ENCODE measurements at regions not wholly inside any gene's neighbourhood (a gene's known extent, or its start where the extent isn't known, plus 50 kb on each side); places are given as distances from the start of the nearest gene placed in this dataset.

DNA sequence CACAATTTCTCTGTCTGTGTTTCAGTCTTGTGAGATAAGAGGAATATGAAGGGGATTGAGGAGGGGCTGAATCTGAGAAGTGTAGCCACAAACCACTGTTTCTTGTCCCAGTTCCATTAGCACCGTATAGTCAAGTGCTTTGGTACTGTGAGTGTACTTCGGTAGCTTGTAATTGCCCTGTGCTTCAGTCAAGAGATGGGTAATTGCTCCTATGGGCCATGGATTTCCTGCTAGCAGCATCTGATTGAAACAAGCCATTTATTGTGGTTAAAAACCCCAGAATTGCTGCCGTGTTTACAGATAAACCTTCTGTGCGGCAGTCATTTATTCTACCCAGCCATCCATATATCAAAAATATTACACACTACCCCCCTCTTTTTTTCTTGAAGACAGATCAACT, 98.6 kb downstream of the MAT2B start:
- intact Hi-C loops (cut with micrococcal nuclease): no loop called here
- ChIA-PET CTCF (no interaction called here), POLR2A (no interaction called here)
- no peaks in the 10 kb centered on the region for H3K4me1 Mint-ChIP-seq
- H3K36me3 Mint-ChIP-seq: no peaks in the 10 kb centered on the region
- Histone ChIP-seq H3K27me3 (ENCODE audit: control insufficient read depth in 2 of 2, insufficient read depth in 2 of 2, low read length in 2 of 2) (peaks cover 0 to 3% of the 10 kb centered on the region in 2 donors), H3K27ac (ENCODE audit: low read depth, low read length) (no peak overlapping the region), H3K4me1 (ENCODE audit: control insufficient read depth in 2 of 2, insufficient read depth in 2 of 2, low read length in 2 of 2) (no peaks in the 10 kb centered on the region), H3K4me3 (ENCODE audit: low read length) (no peak overlapping the region), H3K36me3 (ENCODE audit: control insufficient read depth in 2 of 3, insufficient read depth in 3 of 3, low read length in 3 of 3) (no peaks in the 10 kb centered on the region), H3K9me3 (ENCODE audit: control insufficient read depth in 2 of 3, low read length in 3 of 3) (no peaks in the 10 kb centered on the region)
- H3K4me3 Mint-ChIP-seq: no peak overlapping the region
- peaks cover 2 to 24% (median 17%) of the 10 kb centered on the region in 5 donors for H3K27me3 Mint-ChIP-seq
- peaks cover 0 to 4% (median 0%) of the 10 kb centered on the region in 11 donors for H3K9me3 Mint-ChIP-seq
- H3K27ac Mint-ChIP-seq: no peak overlapping the region
- DNase-seq (no peak), ATAC-seq (no peak)

DNA sequence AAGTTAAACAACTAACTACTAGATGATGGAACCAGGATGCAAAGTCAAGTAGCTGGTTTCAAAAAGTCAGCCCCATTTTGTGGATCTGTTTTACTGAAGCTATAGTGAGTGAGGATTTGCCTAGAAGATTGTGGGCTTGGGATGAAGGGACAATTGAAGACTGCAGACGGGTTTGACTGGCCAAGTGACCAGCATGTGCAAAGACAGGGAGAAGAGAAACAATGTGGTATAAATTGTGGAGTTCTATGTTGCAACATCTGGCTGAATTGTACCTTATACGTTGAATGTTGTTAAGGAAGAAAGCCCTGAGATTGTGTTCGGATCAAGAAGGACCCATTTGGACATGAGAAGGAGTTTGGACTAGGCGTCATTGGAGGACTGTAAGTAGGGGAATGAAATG, 101.8 kb downstream of the MAT2B start:
- no peak overlapping the region for H3K4me3 ChIP-seq (ENCODE audit: low read length)
- ATAC-seq (no peak), DNase-seq (no peak)
- Mint-ChIP-seq H3K27ac (no peak overlapping the region), H3K4me3 (no peak overlapping the region), H3K4me1 (no peaks in the 10 kb centered on the region), H3K36me3 (no peaks in the 10 kb centered on the region), H3K9me3 (peaks cover 0 to 2% (median 0%) of the 10 kb centered on the region in 11 donors), H3K27me3 (peaks cover 0 to 16% (median 12%) of the 10 kb centered on the region in 5 donors)
- intact Hi-C loops (cut with micrococcal nuclease): no loop called here
- ChIA-PET POLR2A (no interaction called here), CTCF (no interaction called here)
- no peaks in the 10 kb centered on the region for H3K27me3 ChIP-seq (ENCODE audit: control insufficient read depth in 2 of 2, insufficient read depth in 2 of 2, low read length in 2 of 2)
- H3K27ac ChIP-seq (ENCODE audit: low read depth, low read length): no peak overlapping the region
- no peaks in the 10 kb centered on the region for H3K4me1 ChIP-seq (ENCODE audit: control insufficient read depth in 2 of 2, insufficient read depth in 2 of 2, low read length in 2 of 2)
- H3K9me3 ChIP-seq (ENCODE audit: control insufficient read depth in 2 of 3, low read length in 3 of 3): no peaks in the 10 kb centered on the region
- no peaks in the 10 kb centered on the region for H3K36me3 ChIP-seq (ENCODE audit: control insufficient read depth in 2 of 3, insufficient read depth in 3 of 3, low read length in 3 of 3)

DNA sequence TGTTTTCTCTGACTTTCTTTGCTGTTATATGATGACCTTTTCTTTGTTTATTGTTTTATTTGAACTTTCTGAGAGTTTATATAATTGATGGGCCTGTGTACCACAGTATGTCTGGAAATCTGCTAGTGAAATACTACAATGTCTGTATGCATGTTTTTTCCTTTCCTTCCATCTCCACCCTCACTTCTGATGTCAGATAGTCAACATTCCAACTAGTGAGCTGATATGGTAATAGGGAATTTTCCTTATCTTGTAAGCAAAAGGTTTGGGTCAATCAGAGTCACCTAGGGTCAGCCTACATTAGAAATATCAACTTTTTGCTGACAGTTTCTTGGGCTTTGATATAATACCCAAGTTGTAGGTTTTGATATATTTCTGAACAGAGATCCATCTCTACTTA, 103.2 kb downstream of the MAT2B start:
- H3K4me1 Mint-ChIP-seq: no peaks in the 10 kb centered on the region
- no peak for DNase-seq
- H3K4me3 Mint-ChIP-seq: no peak overlapping the region
- Histone ChIP-seq H3K4me3 (ENCODE audit: low read length) (no peak overlapping the region), H3K27me3 (ENCODE audit: control insufficient read depth in 2 of 2, insufficient read depth in 2 of 2, low read length in 2 of 2) (no peaks in the 10 kb centered on the region), H3K36me3 (ENCODE audit: control insufficient read depth in 2 of 3, insufficient read depth in 3 of 3, low read length in 3 of 3) (no peaks in the 10 kb centered on the region), H3K4me1 (ENCODE audit: control insufficient read depth in 2 of 2, insufficient read depth in 2 of 2, low read length in 2 of 2) (no peaks in the 10 kb centered on the region), H3K27ac (ENCODE audit: low read depth, low read length) (no peak overlapping the region), H3K9me3 (ENCODE audit: control insufficient read depth in 2 of 3, low read length in 3 of 3) (no peaks in the 10 kb centered on the region)
- POLR2A ChIA-PET: no interaction called here
- intact Hi-C loops (cut with micrococcal nuclease): no loop called here
- H3K9me3 Mint-ChIP-seq: peaks cover 0 to 2% (median 0%) of the 10 kb centered on the region in 11 donors
- no peak overlapping the region for H3K27ac Mint-ChIP-seq
- peaks cover 0 to 19% (median 13%) of the 10 kb centered on the region in 5 donors for H3K27me3 Mint-ChIP-seq
- CTCF ChIA-PET: interaction anchor here (0.6 kb wide), 1 partner anchor 267 kb away, joined by 3 read pairs; no protein-coding TSS in a partner anchor
- H3K36me3 Mint-ChIP-seq: no peaks in the 10 kb centered on the region
- no peak for ATAC-seq

DNA sequence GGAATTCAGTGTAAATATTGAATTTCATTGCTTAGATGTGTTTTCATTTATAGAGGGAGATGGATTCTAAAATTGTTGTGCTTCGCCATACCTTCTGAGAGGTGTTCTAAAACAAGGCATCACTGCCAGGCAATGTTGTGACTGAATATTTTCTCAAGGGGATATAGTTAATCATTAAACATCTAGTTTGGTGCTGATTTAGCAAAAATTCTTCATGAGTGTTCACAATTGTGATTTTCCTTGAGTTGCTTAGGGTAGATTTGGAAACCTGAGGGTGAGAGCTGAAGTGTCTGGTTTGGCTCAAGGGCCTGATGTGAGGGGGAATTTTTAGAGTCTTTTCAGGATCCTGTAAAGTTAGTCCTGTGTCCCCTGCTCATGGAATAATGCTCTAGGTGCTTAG, 104.5 kb downstream of the MAT2B start:
- Histone ChIP-seq H3K4me3 (ENCODE audit: low read length) (no peak overlapping the region), H3K36me3 (ENCODE audit: control insufficient read depth in 2 of 3, insufficient read depth in 3 of 3, low read length in 3 of 3) (no peaks in the 10 kb centered on the region), H3K27me3 (ENCODE audit: control insufficient read depth in 2 of 2, insufficient read depth in 2 of 2, low read length in 2 of 2) (no peaks in the 10 kb centered on the region), H3K27ac (ENCODE audit: low read depth, low read length) (no peak overlapping the region), H3K4me1 (ENCODE audit: control insufficient read depth in 2 of 2, insufficient read depth in 2 of 2, low read length in 2 of 2) (no peaks in the 10 kb centered on the region), H3K9me3 (ENCODE audit: control insufficient read depth in 2 of 3, low read length in 3 of 3) (no peaks in the 10 kb centered on the region)
- no peak overlapping the region for H3K4me3 Mint-ChIP-seq
- H3K27ac Mint-ChIP-seq: no peak overlapping the region
- DNase-seq (no peak), ATAC-seq (no peak)
- ChIA-PET POLR2A (no interaction called here), CTCF (no interaction called here)
- no peaks in the 10 kb centered on the region for H3K36me3 Mint-ChIP-seq
- H3K4me1 Mint-ChIP-seq: no peaks in the 10 kb centered on the region
- H3K27me3 Mint-ChIP-seq: peaks cover 0 to 20% (median 16%) of the 10 kb centered on the region in 5 donors
- peaks cover 0 to 2% (median 0%) of the 10 kb centered on the region in 11 donors for H3K9me3 Mint-ChIP-seq
- intact Hi-C loops (cut with micrococcal nuclease): no loop called here

DNA sequence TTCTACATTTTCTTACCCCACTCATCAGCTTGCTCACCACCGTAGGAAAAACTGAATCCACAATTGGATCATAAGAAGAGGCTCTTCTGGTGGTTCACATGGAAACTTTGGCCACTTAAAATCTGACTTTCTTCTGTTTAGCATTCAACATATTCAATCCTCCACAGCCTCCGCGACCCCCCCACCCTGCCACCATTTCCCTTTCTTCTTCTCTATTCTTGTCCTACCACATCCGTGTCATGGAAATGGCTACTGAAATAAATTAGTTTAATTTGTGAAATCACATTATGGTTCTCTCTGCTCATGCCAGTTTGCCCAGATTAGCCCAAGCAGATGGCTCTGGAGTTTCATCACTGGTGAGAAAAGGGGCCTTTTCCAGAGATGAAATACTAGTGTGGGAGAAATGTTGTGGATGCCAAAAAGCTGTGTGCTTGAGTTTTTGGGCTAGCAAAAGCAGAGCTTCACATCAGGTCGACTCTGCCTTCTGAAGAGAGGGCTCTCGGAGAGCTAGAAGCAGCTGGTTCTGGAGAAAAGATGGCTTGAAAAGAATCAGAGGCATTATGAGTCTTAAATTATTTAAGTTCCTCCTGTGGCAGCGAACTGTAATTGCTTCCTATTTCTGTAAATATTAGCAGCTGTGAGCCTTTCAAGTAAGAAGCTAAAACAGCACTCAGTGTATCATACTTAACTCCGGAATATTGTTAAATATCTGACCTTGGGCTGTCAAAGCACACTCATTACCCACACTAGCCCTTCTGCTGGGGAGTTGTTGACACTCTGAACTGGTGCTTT, 107.1 kb downstream of the MAT2B start:
- no peaks in the 10 kb centered on the region for H3K36me3 Mint-ChIP-seq
- no peak overlapping the region for H3K4me3 Mint-ChIP-seq
- Histone ChIP-seq H3K9me3 (ENCODE audit: control insufficient read depth in 2 of 3, low read length in 3 of 3) (no peaks in the 10 kb centered on the region), H3K36me3 (ENCODE audit: control insufficient read depth in 2 of 3, insufficient read depth in 3 of 3, low read length in 3 of 3) (no peaks in the 10 kb centered on the region), H3K4me1 (ENCODE audit: control insufficient read depth in 2 of 2, insufficient read depth in 2 of 2, low read length in 2 of 2) (no peaks in the 10 kb centered on the region), H3K4me3 (ENCODE audit: low read length) (no peak overlapping the region), H3K27me3 (ENCODE audit: control insufficient read depth in 2 of 2, insufficient read depth in 2 of 2, low read length in 2 of 2) (no peaks in the 10 kb centered on the region), H3K27ac (ENCODE audit: low read depth, low read length) (no peak overlapping the region)
- peaks cover 0 to 2% (median 0%) of the 10 kb centered on the region in 11 donors for H3K9me3 Mint-ChIP-seq
- no peak overlapping the region for H3K27ac Mint-ChIP-seq
- intact Hi-C loops (cut with micrococcal nuclease): no loop called here
- ChIA-PET POLR2A (no interaction called here), CTCF (no interaction called here)
- peaks cover 0 to 28% (median 9%) of the 10 kb centered on the region in 5 donors for H3K27me3 Mint-ChIP-seq
- no peak for ATAC-seq
- DNase-seq: no peak
- no peaks in the 10 kb centered on the region for H3K4me1 Mint-ChIP-seq

DNA sequence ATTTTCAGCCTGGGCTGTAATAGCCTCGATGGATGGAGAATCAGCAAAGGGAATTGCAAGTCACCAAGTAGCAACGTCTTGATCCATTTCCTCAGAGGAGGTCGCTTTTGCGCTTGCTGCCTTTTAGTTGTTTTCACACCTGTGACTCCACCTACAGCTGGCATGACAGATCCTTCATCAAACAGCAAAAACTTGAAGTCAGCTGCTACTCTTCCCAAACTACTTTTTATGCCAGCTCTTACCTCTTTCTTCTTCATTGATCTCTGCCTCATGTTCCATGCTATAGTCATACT, 107.7 kb downstream of the MAT2B start:
- DNase-seq (no peak), ATAC-seq (no peak)
- Histone ChIP-seq H3K4me3 (ENCODE audit: low read length) (no peak overlapping the region), H3K4me1 (ENCODE audit: control insufficient read depth in 2 of 2, insufficient read depth in 2 of 2, low read length in 2 of 2) (no peaks in the 10 kb centered on the region), H3K36me3 (ENCODE audit: control insufficient read depth in 2 of 3, insufficient read depth in 3 of 3, low read length in 3 of 3) (no peaks in the 10 kb centered on the region), H3K9me3 (ENCODE audit: control insufficient read depth in 2 of 3, low read length in 3 of 3) (no peaks in the 10 kb centered on the region), H3K27ac (ENCODE audit: low read depth, low read length) (no peak overlapping the region), H3K27me3 (ENCODE audit: control insufficient read depth in 2 of 2, insufficient read depth in 2 of 2, low read length in 2 of 2) (no peaks in the 10 kb centered on the region)
- ChIA-PET CTCF (interaction anchor here (0.6 kb wide), 1 partner anchor 135 kb away, joined by 3 read pairs; no protein-coding TSS in a partner anchor), POLR2A (no interaction called here)
- peaks cover 0 to 28% (median 9%) of the 10 kb centered on the region in 5 donors for H3K27me3 Mint-ChIP-seq
- no peak overlapping the region for H3K4me3 Mint-ChIP-seq
- H3K36me3 Mint-ChIP-seq: no peaks in the 10 kb centered on the region
- no peak overlapping the region for H3K27ac Mint-ChIP-seq
- H3K9me3 Mint-ChIP-seq: peaks cover 0 to 2% (median 0%) of the 10 kb centered on the region in 11 donors
- intact Hi-C loops (cut with micrococcal nuclease): no loop called here
- H3K4me1 Mint-ChIP-seq: no peaks in the 10 kb centered on the region

DNA sequence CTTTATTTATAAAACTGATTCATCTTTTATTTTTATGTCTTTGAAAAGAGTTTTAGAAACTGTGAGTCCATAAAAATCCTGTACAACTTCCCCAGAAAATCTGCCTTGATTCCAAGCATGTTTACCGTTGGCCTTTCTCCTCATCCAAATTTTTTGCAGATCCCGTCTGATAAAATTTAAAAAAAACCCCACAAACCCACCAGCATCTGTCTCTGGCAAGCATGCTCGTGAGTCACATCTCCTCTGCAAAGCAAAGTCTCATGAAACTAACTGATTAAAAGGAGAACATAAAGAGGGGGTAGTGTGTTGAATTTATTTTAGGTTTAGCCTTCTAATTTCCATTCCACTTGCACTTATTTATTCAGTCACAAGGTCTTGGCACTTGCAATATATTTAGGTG, 109.4 kb downstream of the MAT2B start:
- no peak for DNase-seq
- no peaks in the 10 kb centered on the region for H3K36me3 Mint-ChIP-seq
- H3K4me1 Mint-ChIP-seq: no peaks in the 10 kb centered on the region
- Histone ChIP-seq H3K36me3 (ENCODE audit: control insufficient read depth in 2 of 3, insufficient read depth in 3 of 3, low read length in 3 of 3) (no peaks in the 10 kb centered on the region), H3K27me3 (ENCODE audit: control insufficient read depth in 2 of 2, insufficient read depth in 2 of 2, low read length in 2 of 2) (no peaks in the 10 kb centered on the region), H3K27ac (ENCODE audit: low read depth, low read length) (no peak overlapping the region), H3K4me1 (ENCODE audit: control insufficient read depth in 2 of 2, insufficient read depth in 2 of 2, low read length in 2 of 2) (no peaks in the 10 kb centered on the region), H3K9me3 (ENCODE audit: control insufficient read depth in 2 of 3, low read length in 3 of 3) (no peaks in the 10 kb centered on the region), H3K4me3 (ENCODE audit: low read length) (no peak overlapping the region)
- CTCF ChIA-PET: no interaction called here
- intact Hi-C loops (cut with micrococcal nuclease): no loop called here
- no peak overlapping the region for H3K27ac Mint-ChIP-seq
- no peak for ATAC-seq
- H3K27me3 Mint-ChIP-seq: peaks cover 0 to 30% (median 9%) of the 10 kb centered on the region in 5 donors
- no peak overlapping the region for H3K4me3 Mint-ChIP-seq
- POLR2A ChIA-PET: no interaction called here
- peaks cover 0 to 3% (median 0%) of the 10 kb centered on the region in 11 donors for H3K9me3 Mint-ChIP-seq

All from naive thymus-derived CD4-positive, alpha-beta T cell (primary cell).